H9 (cell line): ENCODE measurements at regions not wholly inside any gene's neighbourhood (a gene's known extent, or its start where the extent isn't known, plus 50 kb on each side); places are given as distances from the start of the nearest gene placed in this dataset.

Experiments
- DNase-seq: peaks from one replicate; pipeline ENCODE4 v3.0.0-alpha.2; 2017
- H2AFZ ChIP-seq: one replicate; pipeline ENCODE4 v1.6.1; 2013; ENCODE audit warnings: mild to moderate bottlenecking, low read length, control low read depth, moderate library complexity
- H2AK5ac ChIP-seq: 2 replicates; pipeline ENCODE4 v1.6.1; 2013; ENCODE audit warnings: low read length, control low read depth, mixed read lengths; ENCODE audit not compliant: insufficient read length
- H2BK120ac ChIP-seq: one replicate; pipeline ENCODE4 v1.6.1; 2013; ENCODE audit warnings: low read depth, mild to moderate bottlenecking, low read length, control low read depth, inconsistent platforms; ENCODE audit not compliant: poor library complexity, severe bottlenecking
- H2BK12ac ChIP-seq: 2 replicates; pipeline ENCODE4 v1.6.1; 2013; ENCODE audit warnings: low read length, control low read depth, mixed read lengths, low read depth; ENCODE audit not compliant: insufficient read length
- H2BK15ac ChIP-seq: 2 replicates; pipeline ENCODE4 v1.6.1; 2013; ENCODE audit warnings: low read depth, low read length, control low read depth
- H2BK20ac ChIP-seq: one replicate; pipeline ENCODE4 v1.6.1; 2013; ENCODE audit warnings: low read depth, mild to moderate bottlenecking, low read length, control low read depth, inconsistent platforms; ENCODE audit not compliant: poor library complexity, severe bottlenecking
- H2BK5ac ChIP-seq: 2 replicates; pipeline ENCODE4 v1.6.1; 2013; ENCODE audit warnings: low read length, control low read depth, mixed read lengths; ENCODE audit not compliant: insufficient read length
- H3K14ac ChIP-seq: 2 replicates; pipeline ENCODE4 v1.6.1; 2013; ENCODE audit warnings: low read length, control low read depth; ENCODE audit not compliant: insufficient read depth
- H3K18ac ChIP-seq: 2 replicates; pipeline ENCODE4 v1.6.1; 2013; ENCODE audit warnings: low read depth, mild to moderate bottlenecking, mixed read lengths, low read length, control low read depth; ENCODE audit not compliant: insufficient read length
- H3K23ac ChIP-seq: 2 replicates; pipeline ENCODE4 v1.6.1; 2013; ENCODE audit warnings: low read length, control low read depth, mixed read lengths, low read depth; ENCODE audit not compliant: insufficient read length
- H3K23me2 ChIP-seq: 2 replicates; pipeline ENCODE4 v1.6.1; 2013; ENCODE audit warnings: low read depth, mild to moderate bottlenecking, mixed read lengths, low read length, control low read depth; ENCODE audit not compliant: insufficient read length, poor library complexity, severe bottlenecking
- H3K27ac ChIP-seq: 2 replicates; pipeline ENCODE4 v1.5.1; 2013; ENCODE audit warnings: low read length, control low read depth, mixed read lengths, low read depth; ENCODE audit not compliant: insufficient read length
- H3K27me3 ChIP-seq: 2 replicates; pipeline ENCODE4 v1.6.1; 2013; ENCODE audit warnings: low read length, control low read depth, inconsistent platforms; ENCODE audit not compliant: insufficient read depth
- H3K4ac ChIP-seq: 2 replicates; pipeline ENCODE4 v1.6.1; 2013; ENCODE audit warnings: low read depth, mild to moderate bottlenecking, control low read depth, inconsistent platforms, low read length, moderate library complexity
- H3K4me1 ChIP-seq: 2 replicates; pipeline ENCODE4 v1.6.1; 2013; ENCODE audit warnings: low read length, control low read depth, inconsistent platforms; ENCODE audit not compliant: insufficient read depth
- H3K4me2 ChIP-seq: 2 replicates; pipeline ENCODE4 v1.6.1; 2013; ENCODE audit warnings: low read length, control low read depth, mixed read lengths; ENCODE audit not compliant: insufficient read length, insufficient read depth
- H3K56ac ChIP-seq: 2 replicates; pipeline ENCODE4 v1.6.1; 2013; ENCODE audit warnings: low read depth, mild to moderate bottlenecking, mixed read lengths, low read length, control low read depth; ENCODE audit not compliant: insufficient read length
- H3K79me1 ChIP-seq: 2 replicates; pipeline ENCODE4 v1.6.1; 2013; ENCODE audit warnings: low read depth, mild to moderate bottlenecking, moderate library complexity, low read length, control low read depth, inconsistent platforms; ENCODE audit not compliant: insufficient read depth, poor library complexity, severe bottlenecking
- H3K79me2 ChIP-seq: 2 replicates; pipeline ENCODE4 v1.6.1; 2013; ENCODE audit warnings: low read length, control low read depth, inconsistent platforms; ENCODE audit not compliant: insufficient read depth
- H3K9ac ChIP-seq: 2 replicates; pipeline ENCODE4 v1.6.1; 2013; ENCODE audit warnings: low read length, control low read depth, mixed read lengths; ENCODE audit not compliant: insufficient read length; ENCODE audit errors: extremely low read depth
- H3K9me3 ChIP-seq: one replicate; pipeline ENCODE4 v1.6.1; 2013; ENCODE audit warnings: low read depth, low read length, inconsistent platforms; ENCODE audit not compliant: control insufficient read depth
- H3T11ph ChIP-seq: one replicate; pipeline ENCODE4 v1.6.1; 2013; ENCODE audit warnings: mild to moderate bottlenecking, low read length, control low read depth, inconsistent platforms
- H4K20me1 ChIP-seq: one replicate; pipeline ENCODE4 v1.6.1; 2013; ENCODE audit not compliant: control insufficient read depth, insufficient read length, insufficient read depth
- H4K5ac ChIP-seq: 2 replicates; pipeline ENCODE4 v1.6.1; 2013; ENCODE audit warnings: low read depth, mild to moderate bottlenecking, mixed read lengths, low read length, control low read depth; ENCODE audit not compliant: insufficient read length
- H4K8ac ChIP-seq: replicated peaks from 2 replicates; pipeline ENCODE4 v1.6.1; 2013; ENCODE audit warnings: low read length, control low read depth, mixed read lengths, low read depth; ENCODE audit not compliant: insufficient read length
- H4K91ac ChIP-seq: 2 replicates; pipeline ENCODE4 v1.6.1; 2013; ENCODE audit warnings: low read depth, mild to moderate bottlenecking, moderate library complexity, mixed read lengths, low read length, control low read depth; ENCODE audit not compliant: insufficient read length
- H3K27ac Mint-ChIP-seq, 3 experiments: 2 replicates in 2 of 3; 3 replicates in 1 of 3; pipeline ENCODE4 v1.8.0; 2020 to 2021; ENCODE audit warnings: mixed read lengths in 3 of 3, mild to moderate bottlenecking in 1 of 3, moderate library complexity in 1 of 3
- H3K27me3 Mint-ChIP-seq: 2 replicates; pipeline ENCODE4 v1.8.0; 2021; ENCODE audit warnings: low read depth, mild to moderate bottlenecking, moderate library complexity, mixed read lengths
- H3K36me3 Mint-ChIP-seq, 3 experiments: 2 replicates in 2 of 3; 3 replicates in 1 of 3; pipeline ENCODE4 v1.8.0; 2020 to 2021; ENCODE audit warnings: low read depth in 3 of 3, mixed read lengths in 3 of 3; ENCODE audit not compliant: insufficient read depth in 1 of 3
- H3K4me1 Mint-ChIP-seq, 2 experiments: 2 replicates each; pipeline ENCODE4 v1.8.0; 2020; ENCODE audit warnings: mixed read lengths in 2 of 2
- H3K4me3 Mint-ChIP-seq, 2 experiments: 2 replicates in 1 of 2; 3 replicates in 1 of 2; pipeline ENCODE4 v1.8.0; 2020 to 2021; ENCODE audit warnings: mild to moderate bottlenecking in 2 of 2, mixed read lengths in 2 of 2, moderate library complexity in 1 of 2
- H3K9me3 Mint-ChIP-seq, 2 experiments: 2 replicates in 1 of 2; 3 replicates in 1 of 2; pipeline ENCODE4 v1.8.0; 2020; ENCODE audit warnings: mild to moderate bottlenecking in 2 of 2, mixed read lengths in 2 of 2, moderate library complexity in 1 of 2
- CTCF ChIP-seq: fragments of 200-600 bp; sonication (generic); conservative IDR thresholded peaks from 3 replicates; pipeline ENCODE4 v1.8.0; 2021; ENCODE audit warnings: antibody characterized with exemption, mild to moderate bottlenecking
- WGBS: extraction: QIAGEN DNeasy Blood & Tissue Kit; methylation state at CpG from one replicate; pipeline ENCODE4 v1.1.7; 2013; ENCODE audit warnings: missing lambda C conversion rate, low lambda C conversion rate, mixed read lengths; ENCODE audit not compliant: insufficient read length; ENCODE audit errors: extremely low coverage; 5-methylcytosine and 5-hydroxymethylcytosine counted together

DNA sequence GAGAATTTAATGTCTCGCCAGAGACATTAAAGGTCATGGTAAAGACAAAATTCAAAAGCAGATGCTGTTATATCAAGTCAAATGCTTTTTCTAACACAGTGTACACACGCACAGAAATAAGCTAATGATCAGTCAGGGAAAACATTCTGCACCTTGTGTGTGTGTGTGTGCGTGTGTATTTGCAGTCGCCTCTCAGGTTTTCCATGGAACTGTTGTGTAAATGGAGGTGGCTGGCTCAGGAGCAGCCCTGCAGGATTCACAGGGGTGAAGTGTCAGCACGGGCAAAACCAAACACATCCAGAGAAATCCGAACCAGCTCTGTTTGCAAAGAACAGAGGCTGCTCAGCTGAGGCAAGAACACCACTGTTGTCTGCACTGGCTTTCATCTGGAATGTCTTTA, 76.2 kb upstream of the YWHAQ start:
- H4K91ac ChIP-seq, result no peak overlapping the region
- H2BK20ac ChIP-seq, result no peak overlapping the region
- H4K5ac ChIP-seq, result no peak overlapping the region
- no peak overlapping the region for H3K14ac ChIP-seq
- Mint-ChIP-seq H3K9me3 (peaks cover 4% of the 10 kb centered on the region in 2 experiments; a peak in 2 of 5 replicates), H3K4me1 (peaks cover 12 to 20% of the 10 kb centered on the region in 2 experiments), H3K27me3 (no peaks in the 10 kb centered on the region; the same call in 1 of the 2 replicates), H3K4me3 (no peak overlapping the region), H3K36me3 (peaks cover 0 to 5% (median 2%) of the 10 kb centered on the region in 3 experiments; a peak in 1 of 7 replicates), H3K27ac (no peak overlapping the region)
- H2BK12ac ChIP-seq, result no peak overlapping the region
- no peak overlapping the region for H2AFZ ChIP-seq
- no peaks in the 10 kb centered on the region for H4K20me1 ChIP-seq
- no peak overlapping the region for H4K8ac ChIP-seq
- H2BK120ac ChIP-seq, result no peak overlapping the region
- no peaks in the 10 kb centered on the region for H3K79me2 ChIP-seq
- H3T11ph ChIP-seq, result no peak overlapping the region
- H3K79me1 ChIP-seq, result no peaks in the 10 kb centered on the region
- no peak overlapping the region for H3K23ac ChIP-seq
- no peak overlapping the region for H3K4ac ChIP-seq
- H2AK5ac ChIP-seq, result no peak overlapping the region
- no peak overlapping the region for H2BK15ac ChIP-seq
- H3K4me2 ChIP-seq, result no peak overlapping the region
- WGBS, result no CpG with 5 or more reads among the region's 6 CpGs
- H3K4me1 ChIP-seq, result no peaks in the 10 kb centered on the region; the same call in 1 of the 2 replicates
- no peak overlapping the region for H3K27ac ChIP-seq
- H2BK5ac ChIP-seq, result no peak overlapping the region
- TF ChIP-seq CTCF, result no peak
- DNase-seq, result no peak
- H3K56ac ChIP-seq, result no peak overlapping the region
- H3K9ac ChIP-seq, result no peak overlapping the region
- peaks cover 2% of the 10 kb centered on the region for H3K23me2 ChIP-seq
- no peaks in the 10 kb centered on the region for H3K9me3 ChIP-seq
- no peak overlapping the region for H3K18ac ChIP-seq
- no peaks in the 10 kb centered on the region for H3K27me3 ChIP-seq
